ENCODE measurements at regions not wholly inside any gene's neighbourhood (a gene's known extent, or its start where the extent isn't known, plus 50 kb on each side); places are given as distances from the start of the nearest gene placed in this dataset.

DNA sequence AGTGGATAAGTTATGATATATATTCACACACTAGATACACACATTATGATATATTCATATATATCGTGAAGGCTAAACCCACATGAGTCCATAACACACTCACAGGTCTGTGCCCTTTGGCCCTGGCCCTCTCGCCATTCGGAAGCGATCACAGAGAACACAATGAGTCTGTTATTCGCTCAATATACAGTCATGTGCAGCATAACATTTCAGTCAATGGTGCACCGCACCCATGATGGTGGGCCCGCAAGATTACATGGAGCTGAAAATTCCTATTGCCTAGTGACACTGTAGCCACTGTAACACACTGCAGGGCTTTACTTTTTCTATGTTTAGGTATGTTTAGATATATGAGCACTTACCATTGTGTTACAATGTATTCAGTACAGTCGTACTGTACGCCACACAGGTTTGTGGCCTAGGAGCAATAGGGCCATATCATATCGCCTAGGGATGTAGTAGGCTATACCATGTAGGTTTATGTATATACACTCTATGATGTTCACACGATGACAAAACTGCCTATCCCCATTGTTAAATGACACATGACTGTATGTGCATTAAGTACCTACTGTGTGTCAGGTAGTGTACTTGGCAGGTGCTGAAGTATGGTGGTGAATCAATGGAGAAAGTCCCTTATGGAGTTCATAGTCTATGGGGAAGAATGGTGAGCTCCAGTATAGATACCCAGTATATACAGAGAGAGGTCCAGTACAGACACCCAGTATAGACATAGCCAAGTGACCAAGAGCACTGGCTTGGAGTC is 198.8 kb upstream of the KLF14 start:
- DNase-seq: no peak

DNA sequence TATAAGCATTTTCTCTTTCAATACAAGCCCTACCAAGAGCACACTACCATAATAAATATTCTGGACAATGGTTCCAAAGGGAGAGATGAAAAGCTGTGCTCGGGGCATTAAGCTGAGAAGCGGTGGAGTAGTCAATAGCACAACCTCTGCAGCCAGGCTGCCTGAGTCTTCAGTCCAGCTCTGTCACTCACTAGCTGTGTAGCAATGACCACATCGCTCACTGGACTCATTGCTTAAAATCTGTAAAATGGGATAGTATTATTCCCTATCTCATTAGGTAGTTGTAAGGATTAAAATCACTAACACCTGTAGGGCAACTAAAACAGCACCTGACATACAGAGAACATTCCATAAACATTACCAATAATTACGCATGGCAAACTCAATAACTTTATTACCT is 199.9 kb upstream of the KLF14 start:
- no peak for DNase-seq

DNA sequence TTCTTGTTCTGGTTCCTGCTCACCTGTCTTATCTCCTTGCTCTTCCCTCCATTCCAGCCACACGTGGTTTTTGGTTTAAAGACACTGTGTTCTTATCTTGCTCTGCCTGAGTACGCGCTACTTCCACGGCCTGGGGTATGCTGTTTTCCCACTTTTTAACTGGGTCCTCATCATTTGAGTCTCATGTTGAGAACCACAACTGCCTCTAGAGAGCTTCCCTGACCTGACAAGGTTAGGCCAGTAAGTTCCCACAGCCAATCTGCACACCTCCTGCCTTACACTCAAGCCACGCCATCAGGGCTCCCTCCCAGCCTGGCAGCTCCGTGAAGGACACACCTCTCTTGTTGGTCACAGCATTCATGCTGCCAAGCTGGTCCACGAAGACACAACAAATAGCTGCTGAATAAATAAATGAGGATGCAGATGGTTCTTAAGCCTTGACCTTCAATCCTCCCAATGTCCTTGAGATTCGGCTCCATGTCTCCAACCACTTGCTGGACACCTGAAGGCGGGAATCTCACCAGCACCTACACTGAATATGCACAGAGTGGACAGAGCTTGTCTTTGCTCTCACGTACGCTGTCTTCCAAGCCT is 201.7 kb upstream of the KLF14 start:
- DNase-seq: no peak

DNA sequence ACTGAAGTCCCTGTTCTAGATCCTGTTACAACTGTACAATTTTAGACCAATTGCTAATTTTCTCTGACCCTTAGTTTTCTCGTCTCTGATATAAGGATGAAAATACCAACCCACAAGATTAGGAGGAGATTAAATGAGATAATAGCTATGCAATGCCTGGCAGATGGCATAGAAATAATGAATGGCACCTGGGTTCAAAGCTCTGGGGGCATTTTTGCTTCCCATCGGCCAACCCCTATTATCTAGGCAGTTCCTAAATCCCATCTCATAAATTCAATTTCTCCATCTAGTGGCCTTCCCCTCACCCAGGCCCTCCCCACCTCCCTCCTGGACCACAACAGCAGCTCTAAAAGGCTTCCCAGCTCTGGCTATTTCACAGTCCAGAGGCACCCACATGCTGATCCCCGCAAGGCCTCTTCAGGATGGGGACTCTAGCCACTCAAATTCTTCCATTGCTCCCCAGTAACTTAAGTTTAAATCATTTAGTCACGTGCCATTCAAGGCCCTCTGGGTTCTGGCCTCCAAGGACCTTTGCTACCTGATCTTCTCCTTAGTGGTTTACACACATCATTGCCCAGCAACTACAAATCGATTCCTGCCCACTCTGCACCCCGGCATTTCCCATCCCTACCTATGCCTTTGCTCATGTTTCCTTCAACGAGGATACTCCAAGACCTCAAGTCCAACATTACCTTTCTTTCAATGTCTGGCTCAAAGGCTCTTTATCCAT is 202.4 kb upstream of the KLF14 start:
- no peak for DNase-seq

DNA sequence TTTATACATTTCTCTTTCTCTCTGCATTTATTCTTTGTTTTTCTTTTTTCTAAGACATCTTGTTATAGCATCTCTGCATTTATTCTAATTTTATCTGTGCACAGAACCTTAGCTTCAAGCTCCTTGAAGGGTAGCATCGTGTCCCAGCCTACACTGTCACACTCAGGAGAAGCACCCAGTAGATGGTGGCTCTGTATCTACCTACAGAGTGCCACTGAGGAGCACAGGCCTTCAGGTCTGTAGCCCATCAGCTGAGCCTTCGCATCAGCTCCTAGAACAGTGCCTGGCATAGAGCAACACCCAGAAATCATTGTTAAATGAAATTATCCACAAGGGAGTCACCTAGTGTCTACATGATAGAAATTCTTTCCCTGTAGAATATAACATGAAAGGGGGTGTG is 203.0 kb upstream of the KLF14 start:
- no peak for DNase-seq

DNA sequence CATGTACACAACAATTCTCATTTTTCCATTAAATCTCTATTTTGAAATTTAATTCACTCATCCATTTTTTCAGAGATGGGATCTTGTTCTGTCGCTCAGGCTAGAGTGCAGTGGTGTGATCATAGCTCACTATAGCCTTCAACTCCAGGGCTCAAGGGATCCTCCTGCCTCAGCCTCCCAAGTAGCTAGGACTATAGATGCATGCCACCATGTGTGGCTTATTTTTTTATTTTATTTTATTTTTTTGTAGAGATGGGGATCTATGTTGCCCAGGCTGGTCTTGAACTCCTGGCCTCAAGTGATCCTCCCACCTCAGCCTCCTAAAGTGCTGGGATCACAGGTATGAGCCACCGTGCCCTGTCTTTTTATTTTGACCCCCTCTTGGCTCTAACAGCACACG is 203.8 kb upstream of the KLF14 start:
- no peak for DNase-seq

DNA sequence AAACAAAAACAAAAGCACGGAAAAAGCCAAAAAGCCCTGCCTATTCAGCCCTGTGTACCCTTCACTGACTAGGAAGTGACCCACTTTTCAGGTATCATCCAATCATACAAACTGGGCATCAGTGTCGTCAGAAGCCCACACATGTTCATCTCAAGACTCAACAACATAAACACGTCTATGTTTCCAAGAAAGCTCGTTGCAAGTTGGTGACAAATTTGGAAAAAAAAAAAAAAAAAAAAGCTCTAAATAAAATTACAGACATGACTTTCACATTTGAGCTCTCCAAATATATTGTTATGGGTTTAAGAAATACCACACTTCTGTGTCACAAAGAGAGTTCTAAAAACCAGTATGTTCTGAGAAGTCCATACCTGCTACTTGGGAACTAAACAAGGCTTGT is 204.7 kb upstream of the KLF14 start:
- DNase-seq: no peak

DNA sequence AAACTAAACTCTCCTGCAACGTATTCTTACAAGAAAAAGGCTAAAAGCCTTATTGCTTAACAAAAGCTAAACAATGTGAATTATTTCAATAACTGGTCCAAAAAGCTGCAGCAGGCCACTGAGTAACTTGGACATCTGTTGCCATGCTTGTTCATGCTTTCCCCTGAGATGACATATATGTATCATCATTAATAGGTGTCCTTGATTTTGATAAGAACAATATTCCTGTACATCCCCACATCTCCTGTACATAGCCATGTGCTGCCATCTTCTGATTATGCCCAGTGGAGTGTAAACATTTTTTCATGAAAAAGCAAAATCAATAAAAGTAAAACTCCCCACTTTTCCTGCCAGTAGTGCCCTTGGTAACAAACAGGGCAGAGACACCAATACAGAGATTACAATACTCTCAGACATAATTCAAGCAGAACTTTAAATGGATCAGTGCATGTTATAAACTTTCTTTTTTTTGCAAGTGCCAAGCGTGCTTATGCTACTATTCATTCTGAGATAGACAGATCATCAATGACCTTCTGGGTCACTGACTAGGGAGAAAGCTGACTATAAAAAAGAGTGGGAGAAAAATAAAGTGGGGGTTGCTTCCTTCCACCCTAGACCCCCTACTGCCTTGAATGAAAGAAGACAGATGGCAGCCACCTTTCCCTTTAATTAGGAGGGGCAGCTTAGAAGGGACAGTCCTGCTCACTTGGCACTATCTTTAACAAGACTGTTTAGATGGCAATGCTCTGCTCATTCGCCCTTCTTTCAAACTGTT is 205.5 kb upstream of the KLF14 start:
- no peak for DNase-seq

DNA sequence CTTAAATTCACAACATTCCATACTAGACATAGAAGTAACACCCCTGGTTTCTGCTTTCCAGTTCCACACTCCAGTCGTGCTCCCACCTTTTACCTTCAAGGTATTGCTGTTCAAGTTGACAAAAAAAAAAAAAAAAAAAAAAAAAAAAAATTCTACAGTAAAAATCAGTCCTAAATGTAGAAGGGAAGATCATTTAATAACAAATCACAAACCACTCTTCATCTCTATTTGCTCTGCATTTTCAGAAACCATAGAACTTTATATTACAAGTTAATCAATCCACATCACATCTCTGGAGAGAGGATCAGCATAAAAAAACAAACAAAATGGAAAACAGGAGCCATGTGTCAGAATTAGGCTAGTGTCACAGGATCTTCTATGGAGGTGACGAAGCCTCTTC is 206.3 kb upstream of the KLF14 start:
- DNase-seq: no peak

DNA sequence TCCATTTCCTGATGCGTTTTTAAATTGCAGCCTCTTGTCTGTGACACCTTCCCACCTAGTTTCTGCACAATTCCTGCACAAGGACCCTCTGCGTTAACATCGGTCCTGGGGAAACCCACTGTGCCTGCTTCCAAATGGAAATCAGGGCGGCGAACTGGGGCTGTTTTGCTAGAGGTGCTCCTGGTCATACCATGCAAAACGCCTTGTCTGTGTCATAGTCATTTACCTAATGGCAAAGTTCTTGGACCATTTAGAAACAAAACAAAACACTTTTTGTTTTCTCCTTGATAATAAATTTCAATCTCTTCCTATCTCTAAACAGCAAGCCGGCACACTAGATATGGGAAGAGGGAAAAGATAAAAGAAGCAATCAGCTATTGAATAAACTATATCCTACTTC is 206.9 kb upstream of the KLF14 start:
- no peak for DNase-seq

DNA sequence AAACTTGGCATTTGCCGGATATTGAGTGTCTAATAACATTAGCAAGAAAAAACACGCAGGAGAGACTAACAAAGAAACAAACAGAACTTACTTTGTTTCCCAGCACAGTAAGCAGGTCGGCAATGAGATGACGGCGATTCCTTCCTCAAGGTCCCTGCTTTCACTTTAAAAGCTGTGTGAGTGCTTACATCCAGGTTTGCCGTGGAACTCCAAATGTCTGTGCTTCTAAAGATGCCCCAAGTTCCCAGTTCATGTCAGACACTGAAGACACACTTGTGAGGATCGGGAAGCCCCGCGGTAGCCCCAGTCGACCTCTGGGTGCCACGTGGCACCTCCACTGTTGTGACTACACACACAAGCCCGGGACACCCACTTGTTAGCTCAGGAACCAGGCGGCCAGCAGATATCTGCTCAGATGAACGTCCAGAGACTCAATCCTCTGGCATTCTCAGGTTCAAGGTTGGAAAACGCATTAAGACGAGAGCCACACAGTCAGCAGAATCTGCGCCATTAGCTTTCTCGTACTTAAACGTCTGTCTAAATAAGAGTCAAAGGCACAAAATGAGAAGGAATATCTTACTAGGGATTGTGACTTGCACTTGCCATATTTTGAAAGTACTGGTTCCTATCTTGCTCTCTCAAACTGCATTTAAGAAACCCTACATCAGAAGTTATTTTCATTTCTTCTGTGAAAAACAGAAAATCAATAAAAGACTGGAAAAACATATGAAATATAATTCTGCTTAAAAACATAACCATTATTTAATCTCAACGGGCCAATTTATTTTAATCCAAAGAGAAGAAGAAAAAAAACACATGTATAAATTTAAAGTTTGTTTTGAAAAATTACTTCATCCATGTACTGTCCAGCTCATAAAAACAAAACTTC is 207.6 kb upstream of the KLF14 start:
- DNase-seq: peak; percentile 46

DNA sequence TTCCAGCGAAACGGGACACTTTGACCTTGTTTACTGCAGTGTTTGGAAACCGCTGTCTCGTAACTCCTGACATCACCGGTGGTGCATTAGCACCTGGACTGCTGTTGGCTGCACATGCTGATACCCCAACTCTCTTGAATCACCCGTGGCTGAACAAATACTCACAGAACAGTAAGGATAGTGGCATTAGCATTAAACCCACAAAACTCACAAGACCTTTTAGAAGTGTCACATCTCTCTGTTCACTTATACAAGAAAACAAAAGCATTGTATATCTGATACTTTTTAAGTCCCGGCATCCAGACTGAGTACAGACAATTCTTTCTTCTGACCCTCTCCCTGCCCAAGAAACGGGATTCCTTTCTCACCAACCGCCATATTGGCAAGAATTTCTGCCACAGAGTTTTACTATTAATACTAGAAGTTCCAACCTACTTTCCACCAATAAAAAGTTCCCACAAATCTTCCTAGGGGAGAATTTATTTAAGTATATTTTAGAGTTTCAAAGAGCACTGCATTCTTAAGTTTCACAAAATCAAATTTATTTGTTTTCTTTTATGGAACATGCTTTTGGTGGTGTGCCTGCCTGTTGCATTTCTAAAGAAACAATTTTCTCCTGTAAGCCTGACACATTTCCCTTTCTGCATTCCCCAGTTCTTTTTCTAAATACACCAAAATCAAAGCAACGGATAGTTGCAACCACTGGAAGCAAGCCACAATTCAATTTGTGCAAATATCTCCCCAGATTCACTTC is 208.4 kb upstream of the KLF14 start:
- no peak for DNase-seq

DNA sequence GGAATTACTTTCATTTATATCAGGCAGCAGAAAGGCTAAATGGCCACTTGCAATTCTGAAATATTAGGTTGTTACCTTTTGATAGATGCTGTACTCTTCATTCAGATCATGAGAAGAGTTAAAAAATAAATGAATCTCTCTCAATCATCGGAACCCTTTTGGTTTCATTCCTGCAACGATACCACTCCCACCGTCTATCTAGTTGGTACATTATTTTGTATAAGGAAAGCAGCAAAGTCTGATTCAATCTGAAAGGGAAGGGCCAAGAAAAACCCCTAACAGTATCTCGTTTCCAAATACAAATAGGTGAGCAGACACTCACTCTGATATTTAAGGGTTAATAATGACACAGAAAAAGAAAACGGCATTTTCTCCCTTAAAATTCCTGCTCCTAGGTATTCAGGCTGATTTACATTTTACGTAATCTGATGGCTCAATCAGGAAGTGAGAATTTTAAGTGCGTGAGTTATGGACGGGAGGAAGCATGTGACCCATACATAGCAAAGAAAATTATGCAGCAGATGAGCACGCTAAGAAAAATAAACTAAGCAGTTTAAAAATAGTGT is 209.4 kb upstream of the KLF14 start:
- DNase-seq: peak; percentile 42

DNA sequence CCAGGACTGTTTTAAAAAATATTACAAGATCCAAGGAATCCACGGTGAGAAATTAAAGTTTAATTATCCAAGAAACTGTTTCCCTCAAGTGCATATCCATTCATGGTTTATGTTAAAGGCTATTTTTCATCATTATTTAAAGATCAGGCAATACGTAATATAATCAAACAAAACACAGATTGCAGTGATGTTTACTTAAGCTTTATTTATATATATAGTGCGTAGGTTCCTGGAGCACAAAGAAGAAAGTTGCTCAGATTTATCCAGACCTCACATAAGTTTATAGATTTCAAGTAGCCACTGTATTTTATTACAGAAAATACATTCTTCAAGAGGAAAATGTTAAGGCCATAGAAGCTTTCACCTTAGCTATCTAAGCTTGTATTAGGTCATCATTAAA is 210.0 kb upstream of the KLF14 start:
- no peak for DNase-seq

DNA sequence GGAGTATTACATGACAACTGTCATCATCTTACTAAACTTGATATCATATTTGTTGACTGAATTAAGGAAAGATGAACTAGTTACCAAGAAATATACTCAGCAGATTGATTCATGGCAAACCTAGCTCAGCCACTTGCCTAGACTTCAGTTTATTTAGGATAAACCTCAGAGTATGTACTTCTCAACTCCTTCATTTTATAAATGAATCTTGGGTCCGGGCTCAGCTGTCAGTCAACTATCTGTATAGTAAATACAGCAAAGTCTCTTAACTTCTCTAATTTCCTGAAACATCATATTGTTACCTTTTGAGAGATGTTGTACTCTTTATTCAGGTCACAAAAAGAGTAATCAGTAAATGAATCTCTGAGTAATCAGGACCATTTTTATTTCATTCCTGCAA is 211.0 kb upstream of the KLF14 start:
- DNase-seq: no peak

DNA sequence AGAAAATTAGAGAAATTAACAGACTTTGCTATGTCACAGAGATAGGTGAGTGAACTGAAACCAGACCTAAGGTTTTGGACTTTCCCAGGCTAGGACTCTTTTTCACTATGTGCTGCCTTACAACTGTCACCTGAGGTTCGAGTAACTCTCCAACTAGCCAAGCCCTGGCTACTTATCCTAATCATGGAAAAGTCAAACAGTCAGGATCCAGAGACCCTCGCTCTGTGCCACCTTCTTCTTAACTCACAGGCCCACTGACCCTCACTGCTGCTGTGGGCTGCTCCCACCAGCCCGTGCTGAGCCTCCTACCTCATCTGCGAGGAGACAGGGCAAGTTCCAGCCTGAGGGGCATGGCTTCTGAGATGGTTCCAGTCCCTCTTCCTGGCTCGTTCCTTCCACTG is 211.4 kb upstream of the KLF14 start:
- no peak for DNase-seq

DNA sequence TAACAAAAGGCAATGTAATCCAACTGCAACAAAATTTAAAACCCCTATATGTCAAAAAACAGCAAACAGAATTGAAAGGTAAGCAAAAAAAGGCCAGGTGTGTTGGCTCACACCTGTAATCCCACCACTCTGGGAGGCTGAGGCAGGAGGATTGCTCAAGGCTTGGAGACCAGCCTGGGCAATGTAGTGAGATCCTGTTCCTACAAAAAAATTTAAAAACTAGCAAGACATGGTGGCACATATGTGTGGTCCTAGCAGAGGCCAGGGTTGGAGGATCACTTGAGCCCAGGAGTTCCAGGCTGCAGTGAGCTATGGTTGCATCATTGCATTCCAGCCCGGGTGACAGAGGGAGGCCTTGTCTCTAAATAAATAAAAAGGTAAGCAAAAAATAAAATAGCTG is 212.1 kb upstream of the KLF14 start:
- DNase-seq: no peak

DNA sequence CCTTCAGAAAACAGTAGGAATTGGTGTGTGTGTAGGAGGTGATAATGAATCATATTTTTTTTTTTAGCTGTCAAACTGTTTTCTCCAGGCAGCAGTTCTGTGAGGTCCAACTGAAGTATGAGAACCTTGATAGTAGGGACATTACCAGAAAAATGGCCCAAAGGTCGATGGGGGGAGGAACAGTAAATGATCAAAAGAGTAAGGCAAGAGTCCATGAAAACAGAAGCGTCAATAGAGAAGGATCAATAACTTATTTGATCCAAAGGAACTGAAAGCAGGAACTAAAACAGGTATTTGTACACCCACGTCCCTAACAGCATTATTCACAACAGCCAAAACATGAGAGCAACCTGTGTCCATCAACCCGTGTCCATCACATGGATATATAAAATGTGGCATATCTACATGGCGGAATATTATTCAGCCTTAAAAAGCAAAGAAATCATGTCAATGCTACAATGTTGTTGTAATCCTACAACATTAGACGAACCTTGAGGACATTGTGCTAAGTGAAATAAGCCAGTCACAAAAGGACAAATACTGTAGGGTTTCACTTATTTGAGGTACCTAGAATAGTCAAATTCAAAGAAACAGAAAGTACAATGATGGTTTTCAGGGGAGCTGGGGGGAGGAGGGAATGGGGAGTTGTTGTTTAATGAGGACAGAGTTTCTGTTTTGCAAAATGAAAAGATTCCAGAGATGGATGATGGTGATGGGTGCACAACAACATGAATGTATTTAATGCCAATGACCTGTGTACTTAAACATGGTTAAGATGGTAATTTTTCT is 214.0 kb upstream of the KLF14 start:
- DNase-seq: no peak

DNA sequence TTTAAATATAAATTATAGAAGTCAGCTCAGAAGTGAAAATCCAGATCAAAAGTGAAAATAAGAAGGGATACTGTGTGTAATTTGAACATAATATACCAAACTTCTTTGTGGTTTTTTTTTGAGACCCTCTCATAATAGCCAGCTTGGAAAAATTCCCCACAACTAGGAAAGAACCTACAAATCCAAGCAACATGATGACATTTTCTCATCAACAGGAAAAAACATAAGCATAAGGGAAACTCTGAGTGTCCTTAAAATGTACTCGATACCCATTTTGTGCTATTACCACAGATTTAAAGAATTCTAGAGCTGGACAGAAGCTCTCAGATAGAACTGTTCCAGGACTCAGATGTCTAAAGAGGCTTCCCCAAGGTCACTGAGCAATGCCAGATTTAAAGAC is 214.8 kb upstream of the KLF14 start:
- DNase-seq: no peak

DNA sequence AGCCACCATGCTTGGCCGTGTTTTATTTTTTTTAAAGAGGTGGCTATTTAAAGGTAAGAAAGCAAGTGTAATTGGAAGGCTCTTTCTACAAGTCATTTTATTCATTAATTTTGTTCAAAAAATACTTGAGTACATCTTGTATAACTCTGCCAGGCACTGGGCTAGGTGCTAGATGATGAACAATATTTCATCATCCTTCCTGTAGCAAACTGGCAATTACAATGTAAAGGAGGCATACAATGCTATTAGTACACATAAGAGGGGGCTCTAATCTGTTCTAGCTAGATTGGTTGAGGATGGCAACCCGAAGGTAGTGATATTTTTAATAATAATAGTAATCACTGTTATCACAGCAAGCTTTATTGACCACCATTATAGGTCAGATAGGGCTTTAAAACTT is 215.5 kb upstream of the KLF14 start:
- no peak for DNase-seq

DNA sequence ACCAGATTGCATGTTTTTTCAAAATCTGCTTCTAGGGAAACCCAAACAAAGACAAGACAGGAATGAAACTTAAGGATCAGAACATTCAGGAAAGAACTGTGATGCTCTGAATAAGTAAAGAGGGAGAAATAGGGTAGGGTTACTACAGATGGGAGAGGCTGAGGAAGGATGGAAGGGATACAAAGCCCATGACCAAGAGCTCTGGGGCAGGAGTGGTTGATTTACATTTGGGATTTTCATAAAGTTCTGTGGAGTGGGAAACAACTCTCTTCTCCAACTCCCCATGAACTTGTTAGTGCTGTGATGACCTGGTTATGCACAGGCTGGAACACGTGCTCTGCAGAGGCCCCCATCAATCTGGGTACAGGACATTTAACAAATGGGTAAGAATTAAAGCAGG is 216.0 kb upstream of the KLF14 start:
- DNase-seq: no peak

Data from hematopoietic multipotent progenitor cell treated with erythropoietin and hydrocortisone succinate and interleukin-3 and kit ligand, for 8 days (in vitro differentiated cells).